ENCODE measurements at regions not wholly inside any gene's neighbourhood (a gene's known extent, or its start where the extent isn't known, plus 50 kb on each side); places are given as distances from the start of the nearest gene placed in this dataset.

- no peak for TF ChIP-seq CTCF (IDR thresholded peaks at IDR 0.05; ENCODE audit: insufficient read depth, low read length, poor library complexity, severe bottlenecking)
- TF ChIP-seq EZH2phosphoT487 (conservative IDR thresholded peaks at IDR 0.05; ENCODE audit: low read length): no peak
Observed at GRCh38 chr5:167634432-167634831, 657.0 kb upstream of the WWC1 start.

All from SU-DHL-6 (cell line).